HL-60 (cell line): ENCODE measurements at regions not wholly inside any gene's neighbourhood (a gene's known extent, or its start where the extent isn't known, plus 50 kb on each side); places are given as distances from the start of the nearest gene placed in this dataset.

Source experiments
- GABPA ChIP-seq: IDR thresholded peaks from 2 replicates; pipeline ENCODE4 v1.6.1; 2012; ENCODE audit warnings: low read depth
- POLR2AphosphoS5 ChIP-seq: IDR thresholded peaks from 2 replicates; pipeline ENCODE4 v1.6.1; 2012; ENCODE audit warnings: low read depth
- TF ChIP-seq, protein P1 (sequence below): IDR thresholded peaks from one replicate; pipeline ENCODE4 v1.5.1; 2011; ENCODE audit warnings: low read length, control low read depth, inconsistent platforms; ENCODE audit not compliant: insufficient read depth
- TF ChIP-seq, protein P2 (sequence below): IDR thresholded peaks from 2 replicates; pipeline ENCODE4 v1.6.1; 2012; ENCODE audit warnings: low read depth; ENCODE audit not compliant: insufficient replicate concordance

GRCh38 chr5:68021227-68021626 lies 194.3 kb upstream of the PIK3R1 start:
- TF ChIP-seq, protein P1, sequence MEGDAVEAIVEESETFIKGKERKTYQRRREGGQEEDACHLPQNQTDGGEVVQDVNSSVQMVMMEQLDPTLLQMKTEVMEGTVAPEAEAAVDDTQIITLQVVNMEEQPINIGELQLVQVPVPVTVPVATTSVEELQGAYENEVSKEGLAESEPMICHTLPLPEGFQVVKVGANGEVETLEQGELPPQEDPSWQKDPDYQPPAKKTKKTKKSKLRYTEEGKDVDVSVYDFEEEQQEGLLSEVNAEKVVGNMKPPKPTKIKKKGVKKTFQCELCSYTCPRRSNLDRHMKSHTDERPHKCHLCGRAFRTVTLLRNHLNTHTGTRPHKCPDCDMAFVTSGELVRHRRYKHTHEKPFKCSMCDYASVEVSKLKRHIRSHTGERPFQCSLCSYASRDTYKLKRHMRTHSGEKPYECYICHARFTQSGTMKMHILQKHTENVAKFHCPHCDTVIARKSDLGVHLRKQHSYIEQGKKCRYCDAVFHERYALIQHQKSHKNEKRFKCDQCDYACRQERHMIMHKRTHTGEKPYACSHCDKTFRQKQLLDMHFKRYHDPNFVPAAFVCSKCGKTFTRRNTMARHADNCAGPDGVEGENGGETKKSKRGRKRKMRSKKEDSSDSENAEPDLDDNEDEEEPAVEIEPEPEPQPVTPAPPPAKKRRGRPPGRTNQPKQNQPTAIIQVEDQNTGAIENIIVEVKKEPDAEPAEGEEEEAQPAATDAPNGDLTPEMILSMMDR: no peak
- TF ChIP-seq POLR2AphosphoS5 (no peak), GABPA (no peak)
- TF ChIP-seq, protein P2, sequence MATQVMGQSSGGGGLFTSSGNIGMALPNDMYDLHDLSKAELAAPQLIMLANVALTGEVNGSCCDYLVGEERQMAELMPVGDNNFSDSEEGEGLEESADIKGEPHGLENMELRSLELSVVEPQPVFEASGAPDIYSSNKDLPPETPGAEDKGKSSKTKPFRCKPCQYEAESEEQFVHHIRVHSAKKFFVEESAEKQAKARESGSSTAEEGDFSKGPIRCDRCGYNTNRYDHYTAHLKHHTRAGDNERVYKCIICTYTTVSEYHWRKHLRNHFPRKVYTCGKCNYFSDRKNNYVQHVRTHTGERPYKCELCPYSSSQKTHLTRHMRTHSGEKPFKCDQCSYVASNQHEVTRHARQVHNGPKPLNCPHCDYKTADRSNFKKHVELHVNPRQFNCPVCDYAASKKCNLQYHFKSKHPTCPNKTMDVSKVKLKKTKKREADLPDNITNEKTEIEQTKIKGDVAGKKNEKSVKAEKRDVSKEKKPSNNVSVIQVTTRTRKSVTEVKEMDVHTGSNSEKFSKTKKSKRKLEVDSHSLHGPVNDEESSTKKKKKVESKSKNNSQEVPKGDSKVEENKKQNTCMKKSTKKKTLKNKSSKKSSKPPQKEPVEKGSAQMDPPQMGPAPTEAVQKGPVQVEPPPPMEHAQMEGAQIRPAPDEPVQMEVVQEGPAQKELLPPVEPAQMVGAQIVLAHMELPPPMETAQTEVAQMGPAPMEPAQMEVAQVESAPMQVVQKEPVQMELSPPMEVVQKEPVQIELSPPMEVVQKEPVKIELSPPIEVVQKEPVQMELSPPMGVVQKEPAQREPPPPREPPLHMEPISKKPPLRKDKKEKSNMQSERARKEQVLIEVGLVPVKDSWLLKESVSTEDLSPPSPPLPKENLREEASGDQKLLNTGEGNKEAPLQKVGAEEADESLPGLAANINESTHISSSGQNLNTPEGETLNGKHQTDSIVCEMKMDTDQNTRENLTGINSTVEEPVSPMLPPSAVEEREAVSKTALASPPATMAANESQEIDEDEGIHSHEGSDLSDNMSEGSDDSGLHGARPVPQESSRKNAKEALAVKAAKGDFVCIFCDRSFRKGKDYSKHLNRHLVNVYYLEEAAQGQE: no peak
